GM06990 (cell line): ENCODE measurements at regions not wholly inside any gene's neighbourhood (a gene's known extent, or its start where the extent isn't known, plus 50 kb on each side); places are given as distances from the start of the nearest gene placed in this dataset.

Experiments
- DNase-seq: peaks from one replicate; pipeline ENCODE4 v3.0.0-alpha.2; 2011; ENCODE audit not compliant: insufficient read length; ENCODE audit errors: extremely low read depth
- H3K27me3 ChIP-seq: replicated peaks from 2 replicates; pipeline ENCODE4 v1.6.0; 2011; ENCODE audit warnings: low read length; ENCODE audit not compliant: control insufficient read depth, insufficient read depth
- H3K36me3 ChIP-seq: 2 replicates; pipeline ENCODE4 v1.5.1; 2011; ENCODE audit warnings: low read length; ENCODE audit not compliant: control insufficient read depth, insufficient read depth
- H3K4me3 ChIP-seq: replicated peaks from 2 replicates; pipeline ENCODE4 v1.5.1; 2011; ENCODE audit warnings: low read depth, mild to moderate bottlenecking, control low read depth, low read length
- CTCF ChIP-seq: IDR thresholded peaks from 2 replicates; pipeline ENCODE4 v1.5.1; 2011; ENCODE audit warnings: low read length, control low read depth, mild to moderate bottlenecking, inconsistent platforms; ENCODE audit not compliant: insufficient read depth, poor library complexity, severe bottlenecking

GRCh38 chr18:56315363-56315762 is 323.0 kb downstream of the TXNL1 start:
- Histone ChIP-seq H3K27me3 (no peaks in the 10 kb centered on the region), H3K4me3 (no peak overlapping the region), H3K36me3 (no peaks in the 10 kb centered on the region)
- DNase-seq: no peak
- no peak for TF ChIP-seq CTCF

GRCh38 chr18:56314396-56314795 is 324.0 kb downstream of the TXNL1 start:
- H3K36me3 ChIP-seq: no peaks in the 10 kb centered on the region
- no peak for TF ChIP-seq CTCF
- H3K4me3 ChIP-seq: no peak overlapping the region
- H3K27me3 ChIP-seq: no peaks in the 10 kb centered on the region
- DNase-seq: no peak

GRCh38 chr18:56312551-56313335 is 325.6 kb downstream of the TXNL1 start:
- Histone ChIP-seq H3K4me3 (no peak overlapping the region), H3K36me3 (no peaks in the 10 kb centered on the region), H3K27me3 (no peaks in the 10 kb centered on the region)
- no peak for DNase-seq
- no peak for TF ChIP-seq CTCF

- Histone ChIP-seq H3K27me3 (no peaks in the 10 kb centered on the region), H3K4me3 (no peak overlapping the region), H3K36me3 (no peaks in the 10 kb centered on the region)
- no peak for TF ChIP-seq CTCF
- DNase-seq: no peak
These were observed 329.3 kb downstream of the TXNL1 start for GRCh38 chr18:56309104-56309503.

- no peaks in the 10 kb centered on the region for H3K27me3 ChIP-seq
- no peak for TF ChIP-seq CTCF
- H3K4me3 ChIP-seq: no peak overlapping the region
- no peak for DNase-seq
- H3K36me3 ChIP-seq: no peaks in the 10 kb centered on the region
These were observed 330.8 kb downstream of the TXNL1 start for GRCh38 chr18:56307354-56308170.
